ENCODE measurements at regions not wholly inside any gene's neighbourhood (a gene's known extent, or its start where the extent isn't known, plus 50 kb on each side); places are given as distances from the start of the nearest gene placed in this dataset.

- no peak overlapping the region for H3K4me3 ChIP-seq
- no peaks in the 10 kb centered on the region for H3K9me3 ChIP-seq (replicated peaks; ENCODE audit: control insufficient read depth, insufficient read depth, low read depth, low read length)
- in situ Hi-C loops (cut with MboI) = no loop called here
- CTCF ChIA-PET (ENCODE audit: low intra/inter-chr PET ratio) = no interaction called here
- H3K79me2 ChIP-seq (ENCODE audit: control insufficient read depth, insufficient read depth, low read length) = no peaks in the 10 kb centered on the region
- no peaks in the 10 kb centered on the region for H3K4me1 ChIP-seq (replicated peaks in 1 of 2; ENCODE audit: control insufficient read depth in 2 of 2, insufficient read depth in 2 of 2, low read length in 2 of 2)
- intact Hi-C loops (cut with micrococcal nuclease) = no loop called here
- H3K36me3 ChIP-seq (ENCODE audit: control insufficient read depth, insufficient read depth, low read length) = no peaks in the 10 kb centered on the region
- H3K27me3 ChIP-seq (ENCODE audit: control insufficient read depth in 2 of 2, insufficient read depth in 2 of 2, low read length in 2 of 2) = no peaks in the 10 kb centered on the region
- TF ChIP-seq LARP7 (IDR thresholded peaks at IDR 0.05) = no peak
- no peak for TF ChIP-seq WHSC1 (IDR thresholded peaks at IDR 0.05; ENCODE audit: low read length)
- TF ChIP-seq CREB3 (tag; conservative IDR thresholded peaks at IDR 0.05; ENCODE audit: low read depth) = no peak
- no peak for TF ChIP-seq TAF7 (tag; IDR thresholded peaks at IDR 0.05)
- TF ChIP-seq TFAM (CRISPR knock-in tag; conservative IDR thresholded peaks at IDR 0.05) = no peak
- no peak for TF ChIP-seq FOXO4 (CRISPR knock-in tag; IDR thresholded peaks at IDR 0.05)
- TF ChIP-seq NFXL1 (CRISPR knock-in tag; IDR thresholded peaks at IDR 0.05) = no peak
- no peak for TF ChIP-seq ZNF407 (IDR thresholded peaks at IDR 0.05; ENCODE audit: low read depth)
- no peak for TF ChIP-seq MCM2 (IDR thresholded peaks at IDR 0.05; ENCODE audit: low read depth)
- no peak for TF ChIP-seq CHCHD3 (CRISPR knock-in tag; IDR thresholded peaks at IDR 0.05)
- TF ChIP-seq POLR3A (IDR thresholded peaks at IDR 0.05; ENCODE audit: borderline replicate concordance, extremely low read depth, insufficient read depth, insufficient read length) = no peak
- FAIRE-seq = no peak
- no peak overlapping the region for H3K4me2 ChIP-seq (ENCODE audit: insufficient read depth, low read length)
- no peak for DNase-seq (ENCODE audit: extremely low read depth in 1 of 4, low spot score in 3 of 4)
- H2AFZ ChIP-seq (ENCODE audit: low read depth, low read length) = no peak overlapping the region
- no peaks in the 10 kb centered on the region for H4K20me1 ChIP-seq (replicated peaks; ENCODE audit: control insufficient read depth, insufficient read depth, low read length)
- POLR2A ChIA-PET = no interaction called here
- H3K9ac ChIP-seq (ENCODE audit: insufficient read depth in 1 of 2, low read depth in 2 of 2, low read length in 2 of 2) = no peak overlapping the region
- no peak overlapping the region for H3K27ac ChIP-seq (ENCODE audit: extremely low read depth, low read depth, low read length)
- 0% methylated on average over 1 of the region's 1 CpG for WGBS (ENCODE audit: insufficient coverage, low coverage, missing lambda C conversion rate)
- BruUV-seq (replicated peaks) = no TSS peak
- no peak for ATAC-seq
- H3K9me1 ChIP-seq (ENCODE audit: control insufficient read depth, insufficient read depth, low read length) = no peaks in the 10 kb centered on the region
Measured at GRCh38 chr6:104603108-104603745, 256.5 kb downstream of the HACE1 start.
